NCI-H774 (cell line): ENCODE measurements at regions not wholly inside any gene's neighbourhood (a gene's known extent, or its start where the extent isn't known, plus 50 kb on each side); places are given as distances from the start of the nearest gene placed in this dataset.
"Not testable (repeated sequence)": the region's sequence is repeated elsewhere in the genome, so short reads cannot be mapped to it uniquely, and the experiment has no call there.

Source experiments
- DNase-seq: peaks from one replicate; lab custom pipeline; 2025; lab: John Stamatoyannopoulos, UW

- DNase-seq, result no peak
Measured at GRCh38 chr2:123481406-123481805, 543.7 kb upstream of the CNTNAP5 start.

GRCh38 chr2:123485056-123485455 lies 540.0 kb upstream of the CNTNAP5 start:
- no peak for DNase-seq

- no peak for DNase-seq
Measured at GRCh38 chr2:123493687-123494086, 531.4 kb upstream of the CNTNAP5 start.

GRCh38 chr2:123495241-123495640 lies 529.8 kb upstream of the CNTNAP5 start:
- no peak for DNase-seq

- no peak for DNase-seq
Measured at GRCh38 chr2:123500346-123500745, 524.7 kb upstream of the CNTNAP5 start.

- DNase-seq, result no peak
Measured at GRCh38 chr2:123500988-123501387, 524.1 kb upstream of the CNTNAP5 start.

- DNase-seq, result no peak
Measured at GRCh38 chr2:123502931-123503330, 522.2 kb upstream of the CNTNAP5 start.

- DNase-seq, result no peak
Measured at GRCh38 chr2:123512547-123512946, 512.5 kb upstream of the CNTNAP5 start.

GRCh38 chr2:123513351-123513750 lies 511.7 kb upstream of the CNTNAP5 start:
- DNase-seq, result no peak

GRCh38 chr2:123514613-123515207 lies 510.4 kb upstream of the CNTNAP5 start:
- no peak for DNase-seq

GRCh38 chr2:123518367-123518766 lies 506.7 kb upstream of the CNTNAP5 start:
- no peak for DNase-seq

- no peak for DNase-seq
Measured at GRCh38 chr2:123521854-123522253, 503.2 kb upstream of the CNTNAP5 start.

GRCh38 chr2:123522498-123522897 lies 502.6 kb upstream of the CNTNAP5 start:
- DNase-seq, result not testable (repeated sequence)

- DNase-seq, result no peak
Measured at GRCh38 chr2:123528996-123529707, 495.9 kb upstream of the CNTNAP5 start.

GRCh38 chr2:123530004-123530403 lies 495.1 kb upstream of the CNTNAP5 start:
- DNase-seq, result no peak

GRCh38 chr2:123532126-123532525 lies 493.0 kb upstream of the CNTNAP5 start:
- no peak for DNase-seq

- no peak for DNase-seq
Measured at GRCh38 chr2:123532994-123533393, 492.1 kb upstream of the CNTNAP5 start.

GRCh38 chr2:123540291-123540690 lies 484.8 kb upstream of the CNTNAP5 start:
- DNase-seq, result no peak

GRCh38 chr2:123546353-123546752 lies 478.7 kb upstream of the CNTNAP5 start:
- DNase-seq, result no peak

GRCh38 chr2:123563515-123563914 lies 461.6 kb upstream of the CNTNAP5 start:
- DNase-seq, result no peak

GRCh38 chr2:123566291-123566946 lies 458.7 kb upstream of the CNTNAP5 start:
- DNase-seq, result no peak

- no peak for DNase-seq
Measured at GRCh38 chr2:123578016-123578415, 447.1 kb upstream of the CNTNAP5 start.

- DNase-seq, result no peak
Measured at GRCh38 chr2:123596621-123597020, 428.5 kb upstream of the CNTNAP5 start.
